SK-N-SH (cell line): ENCODE measurements at regions not wholly inside any gene's neighbourhood (a gene's known extent, or its start where the extent isn't known, plus 50 kb on each side); places are given as distances from the start of the nearest gene placed in this dataset.

Experiments used
- ELF1 ChIP-seq: IDR thresholded peaks from 2 replicates; pipeline ENCODE4 v1.4.0; 2012
- RFX5 ChIP-seq: IDR thresholded peaks from 2 replicates; pipeline ENCODE4 v1.6.1; 2012; ENCODE audit warnings: mild to moderate bottlenecking, improper control_type of control experiment, low read length
- SMC3 ChIP-seq: IDR thresholded peaks from 2 replicates; pipeline ENCODE4 v1.6.1; 2012; ENCODE audit warnings: low read depth, low read length, improper control_type of control experiment
- TEAD4 ChIP-seq: IDR thresholded peaks from 2 replicates; pipeline ENCODE4 v1.4.0; 2012; ENCODE audit warnings: mild to moderate bottlenecking, borderline replicate concordance; ENCODE audit not compliant: insufficient read depth
- YY1 ChIP-seq: IDR thresholded peaks from 2 replicates; pipeline ENCODE4 v1.4.0; 2012; ENCODE audit warnings: low read depth, mild to moderate bottlenecking
- TF ChIP-seq, protein P1 (sequence below): fragments of 200-600 bp; sonication (generic); IDR thresholded peaks from 2 replicates; pipeline ENCODE4 v1.6.1; 2017; ENCODE audit warnings: antibody characterized with exemption, mild to moderate bottlenecking, moderate library complexity
- TF ChIP-seq, protein P2 (sequence below): fragments of 150-350 bp; IDR thresholded peaks from 2 replicates; pipeline ENCODE4 v1.6.1; 2017; ENCODE audit warnings: antibody characterized with exemption, low read length, low read depth, borderline replicate concordance
- TF ChIP-seq, protein P3 (sequence below): IDR thresholded peaks from 2 replicates; pipeline ENCODE4 v1.4.0; 2012; ENCODE audit warnings: low read depth

DNA sequence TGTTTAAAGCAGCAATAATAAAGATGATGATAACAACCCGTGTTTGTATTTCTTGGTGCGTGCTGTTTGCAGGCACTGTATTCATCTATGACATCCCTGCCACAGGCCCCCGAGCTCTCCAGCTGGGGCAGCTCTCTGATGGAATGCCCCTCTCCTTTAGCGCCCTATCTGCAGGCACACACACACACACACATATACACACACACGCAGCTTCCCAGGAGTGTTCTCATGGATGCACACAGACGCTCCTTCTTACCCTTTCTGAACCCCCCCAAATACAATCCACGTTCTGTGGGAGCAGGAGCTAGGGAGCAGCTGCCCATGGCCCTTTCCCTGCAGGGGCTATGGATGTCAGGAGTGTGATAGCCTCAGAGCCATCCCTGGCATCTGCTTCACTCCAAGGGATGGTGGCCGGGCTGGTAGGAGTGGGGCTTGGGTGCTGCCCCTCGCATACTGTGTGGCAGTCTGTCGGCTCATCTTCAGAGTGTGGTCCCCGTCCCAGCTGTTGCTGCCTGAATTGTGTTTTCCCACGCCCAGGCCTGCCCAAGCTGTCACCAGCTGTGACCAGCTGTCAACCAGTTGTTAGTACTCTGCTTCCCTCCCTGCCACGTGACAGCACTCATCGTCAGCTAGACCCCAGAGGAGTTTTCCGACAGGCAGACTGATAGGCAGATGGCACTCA is 50.8 kb upstream of the MYCN start:
- TF ChIP-seq, protein P1, sequence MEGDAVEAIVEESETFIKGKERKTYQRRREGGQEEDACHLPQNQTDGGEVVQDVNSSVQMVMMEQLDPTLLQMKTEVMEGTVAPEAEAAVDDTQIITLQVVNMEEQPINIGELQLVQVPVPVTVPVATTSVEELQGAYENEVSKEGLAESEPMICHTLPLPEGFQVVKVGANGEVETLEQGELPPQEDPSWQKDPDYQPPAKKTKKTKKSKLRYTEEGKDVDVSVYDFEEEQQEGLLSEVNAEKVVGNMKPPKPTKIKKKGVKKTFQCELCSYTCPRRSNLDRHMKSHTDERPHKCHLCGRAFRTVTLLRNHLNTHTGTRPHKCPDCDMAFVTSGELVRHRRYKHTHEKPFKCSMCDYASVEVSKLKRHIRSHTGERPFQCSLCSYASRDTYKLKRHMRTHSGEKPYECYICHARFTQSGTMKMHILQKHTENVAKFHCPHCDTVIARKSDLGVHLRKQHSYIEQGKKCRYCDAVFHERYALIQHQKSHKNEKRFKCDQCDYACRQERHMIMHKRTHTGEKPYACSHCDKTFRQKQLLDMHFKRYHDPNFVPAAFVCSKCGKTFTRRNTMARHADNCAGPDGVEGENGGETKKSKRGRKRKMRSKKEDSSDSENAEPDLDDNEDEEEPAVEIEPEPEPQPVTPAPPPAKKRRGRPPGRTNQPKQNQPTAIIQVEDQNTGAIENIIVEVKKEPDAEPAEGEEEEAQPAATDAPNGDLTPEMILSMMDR = no peak
- no peak for TF ChIP-seq TEAD4
- TF ChIP-seq, protein P2, sequence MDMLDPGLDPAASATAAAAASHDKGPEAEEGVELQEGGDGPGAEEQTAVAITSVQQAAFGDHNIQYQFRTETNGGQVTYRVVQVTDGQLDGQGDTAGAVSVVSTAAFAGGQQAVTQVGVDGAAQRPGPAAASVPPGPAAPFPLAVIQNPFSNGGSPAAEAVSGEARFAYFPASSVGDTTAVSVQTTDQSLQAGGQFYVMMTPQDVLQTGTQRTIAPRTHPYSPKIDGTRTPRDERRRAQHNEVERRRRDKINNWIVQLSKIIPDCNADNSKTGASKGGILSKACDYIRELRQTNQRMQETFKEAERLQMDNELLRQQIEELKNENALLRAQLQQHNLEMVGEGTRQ = no peak
- no peak for TF ChIP-seq ELF1
- TF ChIP-seq YY1 = no peak
- TF ChIP-seq SMC3 = no peak
- TF ChIP-seq RFX5 = no peak
- TF ChIP-seq, protein P3, sequence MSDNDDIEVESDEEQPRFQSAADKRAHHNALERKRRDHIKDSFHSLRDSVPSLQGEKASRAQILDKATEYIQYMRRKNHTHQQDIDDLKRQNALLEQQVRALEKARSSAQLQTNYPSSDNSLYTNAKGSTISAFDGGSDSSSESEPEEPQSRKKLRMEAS = no peak
